ENCODE measurements at regions not wholly inside any gene's neighbourhood (a gene's known extent, or its start where the extent isn't known, plus 50 kb on each side); places are given as distances from the start of the nearest gene placed in this dataset.

- no peak for TF ChIP-seq CTCF (IDR thresholded peaks at IDR 0.05)
- TF ChIP-seq POLR2A (IDR thresholded peaks at IDR 0.05): no peak
Measured at GRCh38 chr21:27122686-27123085, 155.8 kb upstream of the ADAMTS5 start.

Data from suprapubic skin (tissue), 3 donors.